ENCODE measurements at regions not wholly inside any gene's neighbourhood (a gene's known extent, or its start where the extent isn't known, plus 50 kb on each side); places are given as distances from the start of the nearest gene placed in this dataset.

DNA sequence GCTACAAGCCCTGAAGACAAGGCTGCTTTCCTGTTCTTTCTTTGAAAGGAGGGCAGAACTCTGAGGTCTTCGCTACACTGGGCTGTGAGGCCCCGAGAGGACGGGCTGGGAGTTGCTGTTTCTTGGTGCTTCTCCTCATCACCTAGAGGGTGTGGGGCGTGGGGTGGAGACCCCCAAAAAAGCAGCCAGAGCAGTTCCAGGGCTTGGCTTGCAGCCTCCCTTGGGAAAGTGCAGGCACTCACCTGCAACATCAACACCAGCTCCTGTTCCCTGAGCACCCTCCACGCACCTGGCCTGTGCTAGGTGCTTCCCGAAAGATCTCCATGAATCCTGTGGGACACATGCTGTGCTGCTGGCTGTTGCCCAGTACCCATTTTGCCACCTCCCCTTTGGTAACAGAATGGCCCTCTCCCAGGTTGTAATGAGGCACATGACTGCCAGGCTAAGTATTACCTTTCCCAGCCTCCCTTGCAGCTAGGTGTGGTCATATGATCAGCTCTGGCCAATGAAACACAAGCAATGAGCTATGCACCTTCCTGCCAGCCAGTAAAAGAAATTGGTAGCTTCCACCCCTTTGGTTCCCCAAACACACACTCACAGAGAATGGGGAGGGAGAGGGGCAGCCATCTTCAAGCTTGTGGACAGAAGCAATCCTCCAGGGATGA, 146.0 kb downstream of the C9orf50 start:
- no peak for DNase-seq
- no peak overlapping the region for H3K4me3 ChIP-seq

DNA sequence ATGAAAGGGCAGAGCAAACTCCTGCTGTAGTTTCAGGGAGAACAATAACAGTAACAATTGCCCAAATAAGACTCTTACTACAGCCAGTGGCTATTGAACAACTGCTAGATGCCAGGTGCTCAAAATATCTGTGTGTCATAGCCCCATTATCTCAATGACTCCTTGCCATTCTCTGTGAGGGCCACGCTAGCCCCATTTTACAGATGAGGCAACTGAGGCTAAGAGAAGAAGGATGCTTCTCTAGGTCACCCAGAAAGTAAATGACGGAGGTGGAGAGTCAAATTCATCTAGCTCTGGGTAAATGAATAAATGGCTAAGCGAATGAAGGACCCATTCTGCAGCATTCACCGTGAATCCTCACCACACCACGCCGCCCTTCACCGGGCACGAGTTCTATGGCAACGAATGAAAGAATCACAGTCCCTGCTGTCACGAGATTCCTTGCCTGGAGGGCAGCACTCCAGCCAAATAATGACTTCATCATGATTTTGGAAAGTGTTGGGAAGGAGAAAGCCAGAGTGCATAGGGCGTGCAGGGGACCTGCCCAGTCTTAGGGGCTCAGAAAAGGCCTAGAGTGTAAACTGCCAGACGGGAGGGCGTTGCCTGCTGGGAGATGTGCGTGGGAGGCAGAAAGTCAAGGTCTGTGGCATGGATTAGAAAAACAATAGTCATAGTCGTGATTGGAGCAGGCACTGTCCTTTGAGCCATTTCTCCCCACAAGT, 147.2 kb downstream of the C9orf50 start:
- H3K4me3 ChIP-seq: no peak overlapping the region
- H3K36me3 ChIP-seq: no peaks in the 10 kb centered on the region
- no peaks in the 10 kb centered on the region for H3K9me3 ChIP-seq
- H3K27me3 ChIP-seq: no peaks in the 10 kb centered on the region
- peak; percentile 90 for DNase-seq

More for the DNA sequence above, 146.0 kb downstream of the C9orf50 start:
- H3K27me3 ChIP-seq: no peaks in the 10 kb centered on the region
- no peaks in the 10 kb centered on the region for H3K9me3 ChIP-seq
- no peaks in the 10 kb centered on the region for H3K36me3 ChIP-seq

DNA sequence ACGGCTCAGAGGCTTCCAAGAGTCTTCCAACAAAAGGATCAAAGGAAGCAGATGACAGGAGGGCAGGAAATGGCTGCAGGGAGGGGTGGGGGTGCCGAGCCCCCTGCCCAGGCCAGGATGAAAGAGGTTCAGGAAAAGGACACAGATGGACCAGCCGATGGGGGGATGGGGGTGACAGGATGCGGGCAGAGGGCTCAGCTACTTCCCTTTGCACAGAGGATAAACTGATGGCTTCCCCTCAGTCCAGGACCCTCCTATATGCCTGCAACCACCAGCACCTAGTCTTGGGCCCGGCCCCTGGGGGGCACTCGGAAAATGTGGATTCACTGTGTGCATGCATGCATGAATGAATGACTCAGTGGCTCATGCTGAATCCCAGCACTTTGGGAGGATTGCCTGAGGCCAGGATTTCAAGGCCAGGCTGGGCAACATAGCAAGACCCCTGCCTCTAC, 148.2 kb downstream of the C9orf50 start:
- DNase-seq: no peak
- no peaks in the 10 kb centered on the region for H3K9me3 ChIP-seq
- no peak overlapping the region for H3K4me3 ChIP-seq
- no peaks in the 10 kb centered on the region for H3K27me3 ChIP-seq
- no peaks in the 10 kb centered on the region for H3K36me3 ChIP-seq

DNA sequence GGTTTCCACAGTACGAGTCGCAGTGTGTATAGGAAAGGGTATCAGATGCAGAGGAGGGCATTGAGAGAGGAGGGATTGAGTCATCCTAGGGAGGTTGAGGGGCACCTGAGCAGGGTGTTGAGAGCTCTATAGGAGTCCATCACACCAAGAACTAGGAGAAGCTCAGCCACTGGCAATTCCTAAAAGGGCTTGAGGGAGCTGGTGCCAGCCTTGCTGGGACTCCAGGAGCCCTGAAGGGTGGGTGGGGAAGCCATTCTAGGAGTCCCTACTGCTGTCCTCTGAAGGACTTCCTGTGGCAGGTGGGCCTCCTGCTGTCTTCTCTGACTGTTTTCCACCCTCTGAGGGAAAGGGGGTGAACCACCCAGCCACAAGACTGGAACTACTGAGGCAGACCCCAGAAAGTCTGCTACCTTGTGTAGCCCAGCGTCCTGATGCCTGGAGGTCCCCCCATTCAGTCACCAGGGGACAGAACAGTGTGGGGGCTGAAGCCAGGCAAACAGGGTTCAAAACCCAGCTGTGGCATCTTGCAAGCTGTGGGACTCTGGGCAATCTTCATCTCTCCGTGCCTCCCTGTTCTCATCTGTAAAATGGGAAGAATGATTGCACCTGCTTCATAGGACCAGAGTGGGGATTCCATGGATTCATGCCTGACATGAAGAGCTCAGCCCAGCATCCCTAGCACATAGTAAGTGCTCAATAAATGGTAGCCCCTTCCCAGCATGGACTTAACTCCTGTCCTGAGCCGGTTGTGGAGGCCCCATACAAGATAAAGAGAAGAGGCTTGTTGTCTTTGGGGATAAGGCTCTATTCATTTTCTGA, 149.5 kb downstream of the C9orf50 start:
- Histone ChIP-seq H3K9me3 (no peaks in the 10 kb centered on the region), H3K36me3 (no peaks in the 10 kb centered on the region), H3K4me3 (no peak overlapping the region), H3K27me3 (no peaks in the 10 kb centered on the region)
- no peak for DNase-seq

DNA sequence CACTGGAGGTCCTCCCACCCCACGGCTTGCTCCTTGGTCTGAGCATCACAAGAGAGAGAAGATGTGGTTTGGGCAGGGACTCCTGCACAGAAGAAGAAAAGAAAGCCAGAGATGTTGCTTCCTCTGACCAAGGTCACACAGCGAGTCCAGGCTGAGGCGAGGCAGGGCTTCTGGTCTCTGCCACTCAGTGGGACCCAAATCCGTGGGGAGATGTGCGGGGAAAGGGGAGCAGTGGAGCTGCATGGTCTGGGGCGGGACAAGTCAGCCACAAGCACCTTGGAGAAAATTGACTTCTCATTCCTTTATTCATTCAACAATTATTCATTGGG, 150.9 kb downstream of the C9orf50 start:
- no peak for DNase-seq
- Histone ChIP-seq H3K9me3 (no peaks in the 10 kb centered on the region), H3K4me3 (no peak overlapping the region), H3K27me3 (no peaks in the 10 kb centered on the region), H3K36me3 (no peaks in the 10 kb centered on the region)

DNA sequence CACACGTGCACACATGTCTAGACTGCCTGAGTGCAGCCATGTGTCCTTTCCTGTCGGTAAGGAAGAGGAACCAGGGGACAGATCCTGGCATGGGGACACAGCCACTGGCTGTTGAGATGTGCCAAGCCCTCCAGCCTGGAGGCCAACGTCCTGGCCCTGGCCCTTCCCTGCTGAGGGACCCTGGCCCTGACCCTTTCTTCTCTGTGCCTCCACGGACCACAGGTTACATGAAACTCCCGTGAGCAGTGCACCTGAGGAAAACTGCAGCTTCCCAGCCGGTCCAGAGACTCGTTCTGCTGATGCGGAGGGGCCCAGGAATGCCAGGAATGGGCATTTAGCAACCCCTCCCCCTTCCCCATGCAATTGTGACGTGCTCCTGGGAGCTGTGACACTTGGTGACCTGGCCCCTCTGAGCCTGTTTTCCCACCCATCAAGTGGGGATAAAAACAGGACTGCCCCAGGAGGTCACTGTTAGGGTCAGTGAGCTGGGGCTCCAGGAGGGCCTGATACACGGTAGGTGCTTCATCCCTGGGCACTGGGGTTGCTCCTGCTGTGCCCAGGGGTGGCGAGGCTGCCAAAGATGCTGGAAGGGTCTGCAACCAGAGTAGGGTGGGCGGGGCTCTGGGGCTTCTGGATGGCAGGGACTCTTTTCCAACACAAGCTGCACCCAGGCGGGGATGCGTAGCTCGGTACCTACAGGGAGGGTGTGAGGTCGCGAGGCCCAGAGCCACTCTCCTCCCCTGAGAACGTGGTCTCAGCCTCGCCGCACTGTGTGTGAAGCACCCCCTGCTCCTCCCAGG, 151.5 kb downstream of the C9orf50 start:
- Histone ChIP-seq H3K36me3 (no peaks in the 10 kb centered on the region), H3K4me3 (no peak overlapping the region), H3K9me3 (no peaks in the 10 kb centered on the region), H3K27me3 (no peaks in the 10 kb centered on the region)
- no peak for DNase-seq

DNA sequence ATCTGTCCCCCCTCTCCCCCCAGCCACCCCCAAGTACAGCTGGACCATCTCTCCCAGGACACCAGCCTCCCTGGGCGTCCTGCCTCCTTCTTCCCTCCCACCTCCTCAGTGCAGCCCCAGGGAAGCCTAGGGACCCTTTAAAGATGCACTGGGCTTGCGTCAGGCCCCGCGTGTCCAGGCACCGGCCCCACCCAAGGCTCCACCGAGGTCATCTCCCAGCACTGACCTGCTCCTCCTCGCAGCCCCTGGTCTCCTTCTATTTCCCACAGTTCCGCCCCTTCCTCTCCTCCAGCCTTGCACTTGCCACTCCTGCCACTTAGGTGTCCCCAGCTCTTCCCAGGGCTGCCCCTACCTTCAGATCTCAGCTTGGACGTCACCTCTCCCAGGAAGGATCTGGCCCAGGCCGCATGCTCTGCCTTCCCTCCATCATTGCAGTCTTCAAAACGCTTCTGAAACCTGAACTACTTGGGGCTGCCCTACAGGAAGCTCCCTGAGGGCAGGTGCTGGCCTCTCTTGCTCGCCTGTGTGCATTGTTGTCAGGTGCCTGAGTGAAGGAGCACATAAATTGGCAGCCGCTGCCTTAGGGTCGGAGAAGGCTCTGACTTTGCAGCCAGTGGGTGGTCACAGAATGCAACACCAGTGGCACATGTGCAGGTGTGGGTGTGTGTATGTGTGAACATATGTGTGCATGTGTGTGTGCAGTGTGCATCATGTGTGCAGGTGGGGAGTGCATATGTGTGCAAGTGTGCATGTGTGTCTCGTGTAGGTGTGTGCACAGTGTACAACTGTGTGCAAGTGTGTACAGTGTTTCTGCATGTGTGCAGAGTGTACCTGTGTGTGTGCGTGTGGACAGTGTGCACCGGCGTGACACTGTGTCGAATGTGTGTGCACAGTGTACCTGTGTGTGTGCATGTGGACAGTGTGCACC, 152.9 kb downstream of the C9orf50 start:
- no peak overlapping the region for H3K4me3 ChIP-seq
- no peaks in the 10 kb centered on the region for H3K36me3 ChIP-seq
- no peak for DNase-seq
- no peaks in the 10 kb centered on the region for H3K27me3 ChIP-seq
- no peaks in the 10 kb centered on the region for H3K9me3 ChIP-seq

DNA sequence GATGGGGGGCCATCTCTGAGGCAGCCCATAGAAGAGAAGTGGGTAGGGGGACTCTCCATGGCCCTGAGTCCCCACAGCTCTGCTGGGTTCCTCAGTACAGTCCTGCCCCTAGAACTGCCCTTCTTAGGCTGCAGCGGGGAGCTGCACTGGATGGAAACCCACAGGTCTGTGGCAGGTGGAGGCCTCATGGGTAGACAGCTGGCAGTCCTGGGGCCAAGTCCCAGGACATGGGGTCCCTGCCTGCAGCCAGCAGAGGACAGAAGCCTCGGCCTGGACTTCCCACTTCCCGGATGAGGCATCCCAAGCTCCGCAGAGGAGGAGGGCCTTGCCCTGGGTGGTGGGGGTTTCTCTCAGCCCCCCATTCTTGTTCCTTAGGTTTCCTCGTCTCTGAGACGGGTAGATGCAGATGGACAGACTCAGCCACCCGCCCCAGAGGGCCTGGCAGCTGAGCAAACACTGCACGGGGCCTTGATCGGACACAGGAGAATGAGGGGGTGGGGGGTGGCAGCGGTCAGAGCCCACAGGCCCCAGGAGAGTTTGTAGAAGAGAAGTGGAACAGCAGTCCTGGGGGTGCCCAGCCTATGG, 153.8 kb downstream of the C9orf50 start:
- DNase-seq: no peak

DNA sequence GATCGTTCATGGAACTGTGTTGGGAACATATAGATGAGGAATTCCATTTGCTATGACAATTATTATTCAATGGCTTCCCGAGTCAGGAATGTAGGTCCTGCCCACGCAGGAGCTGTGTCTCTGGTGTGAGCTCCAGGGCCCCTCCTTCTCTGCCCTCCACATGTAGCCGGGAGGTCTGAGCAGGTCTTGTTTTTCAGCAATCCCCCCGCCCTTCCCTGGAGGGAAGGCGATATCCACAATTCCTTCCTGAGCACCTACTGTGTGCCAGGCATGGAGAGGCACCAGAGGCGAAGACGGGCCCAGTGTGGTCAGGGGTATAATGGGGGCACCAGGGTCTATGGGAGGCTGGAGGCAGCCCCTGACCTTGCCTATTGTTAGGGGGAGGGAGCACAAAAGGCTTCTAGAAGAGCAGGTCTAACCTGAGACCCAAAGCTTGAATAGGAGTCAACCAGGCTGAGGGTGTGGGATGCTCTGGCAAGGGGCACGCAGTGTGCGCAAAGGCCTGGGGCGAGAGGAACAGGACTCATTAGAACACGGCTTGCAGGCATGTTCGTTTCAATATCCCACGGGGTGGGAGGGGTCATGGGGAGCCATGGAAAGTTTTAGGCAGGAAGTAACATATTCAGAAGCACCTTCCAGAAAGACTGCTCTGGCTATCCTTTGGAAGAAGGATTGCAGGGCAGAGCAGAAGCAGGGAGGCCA, 154.9 kb downstream of the C9orf50 start:
- no peak overlapping the region for H3K4me3 ChIP-seq
- H3K36me3 ChIP-seq: no peaks in the 10 kb centered on the region
- H3K9me3 ChIP-seq: no peaks in the 10 kb centered on the region
- no peak for DNase-seq
- H3K27me3 ChIP-seq: no peaks in the 10 kb centered on the region

More for the DNA sequence above, 153.8 kb downstream of the C9orf50 start:
- no peaks in the 10 kb centered on the region for H3K36me3 ChIP-seq
- no peak overlapping the region for H3K4me3 ChIP-seq
- no peaks in the 10 kb centered on the region for H3K9me3 ChIP-seq
- no peaks in the 10 kb centered on the region for H3K27me3 ChIP-seq

DNA sequence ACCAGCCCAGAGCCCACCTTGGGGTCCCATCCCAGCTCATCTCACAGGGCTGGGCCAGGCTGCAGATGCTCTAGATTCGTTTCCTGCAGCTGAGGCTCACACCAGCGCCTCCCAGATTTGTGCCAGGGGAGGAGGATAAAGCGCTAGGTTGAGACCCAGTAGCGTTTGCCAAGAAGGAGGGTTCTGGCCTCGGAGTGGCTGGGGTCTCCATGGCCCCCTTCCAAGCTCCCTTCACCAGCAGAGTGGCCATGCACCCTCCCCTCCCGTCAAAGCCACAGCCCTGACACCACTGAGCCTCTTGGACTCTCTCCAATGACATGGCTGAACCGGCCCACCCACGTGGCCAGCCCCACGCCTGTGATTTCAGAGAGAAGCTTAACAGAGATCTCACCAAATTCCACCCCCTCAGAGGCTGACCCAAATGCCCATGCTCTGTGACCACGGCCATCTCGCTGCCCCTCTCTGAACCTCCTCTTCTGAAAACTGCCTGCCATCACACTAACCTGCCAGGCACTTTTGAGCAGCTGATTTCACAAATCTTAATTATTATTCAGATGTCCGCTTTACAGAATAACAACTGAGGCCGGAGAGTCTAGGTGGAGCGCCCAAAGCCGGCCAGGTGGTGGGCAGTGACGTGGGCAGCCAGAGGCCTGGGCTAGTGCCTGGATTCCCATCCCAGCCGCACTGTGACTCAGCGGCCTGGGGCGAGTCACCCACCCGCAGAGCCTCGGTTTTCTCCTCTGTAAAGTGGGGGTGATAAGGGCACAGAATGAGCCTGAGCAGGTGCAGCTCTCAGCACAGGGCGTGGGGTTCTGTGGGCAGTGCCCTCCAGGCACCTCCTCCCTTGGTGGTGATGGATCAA, 155.7 kb downstream of the C9orf50 start:
- H3K9me3 ChIP-seq: no peaks in the 10 kb centered on the region
- H3K4me3 ChIP-seq: no peak overlapping the region
- DNase-seq: peak; percentile 49
- no peaks in the 10 kb centered on the region for H3K27me3 ChIP-seq
- H3K36me3 ChIP-seq: no peaks in the 10 kb centered on the region

DNA sequence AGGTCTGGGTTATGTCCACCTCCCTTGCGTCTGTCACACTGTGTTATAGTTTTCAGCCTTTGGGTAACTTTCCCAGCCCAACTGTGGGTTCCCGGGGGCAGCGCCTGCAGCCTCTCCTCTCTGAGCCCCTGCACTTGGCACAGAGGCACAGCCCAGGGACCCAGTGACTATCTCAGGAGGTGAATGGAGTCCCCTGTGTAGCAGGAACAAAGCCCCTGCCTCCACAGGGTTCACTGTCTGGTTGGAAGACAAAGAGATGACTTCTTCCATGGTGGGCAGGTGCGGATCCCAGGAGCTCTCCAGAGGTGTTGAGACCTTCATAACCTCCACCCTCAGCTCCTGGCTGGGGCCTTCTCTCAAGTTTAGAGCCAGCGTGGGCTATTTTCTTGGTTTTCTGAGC, 156.9 kb downstream of the C9orf50 start:
- H3K9me3 ChIP-seq: no peaks in the 10 kb centered on the region
- DNase-seq: no peak
- no peaks in the 10 kb centered on the region for H3K36me3 ChIP-seq
- H3K4me3 ChIP-seq: no peak overlapping the region
- no peaks in the 10 kb centered on the region for H3K27me3 ChIP-seq

DNA sequence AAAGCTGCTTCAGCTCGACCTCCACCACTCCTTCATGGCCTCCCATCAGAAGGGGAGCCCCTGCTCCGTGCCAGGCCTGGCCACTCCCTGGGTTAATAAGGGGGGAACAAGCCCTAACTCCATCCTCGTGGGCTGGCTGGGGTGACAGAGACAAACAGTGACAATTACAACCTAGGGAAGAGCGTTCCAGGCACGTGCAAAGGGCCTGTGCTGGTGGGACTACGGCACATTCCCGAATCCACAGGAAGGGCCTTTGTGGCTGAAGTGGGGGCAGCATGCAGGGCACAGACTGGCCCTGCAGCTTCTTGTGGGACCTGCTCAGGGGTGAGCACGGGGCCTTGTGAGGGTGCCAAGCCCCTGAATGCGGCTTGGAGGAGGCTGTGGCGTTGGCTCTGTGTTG, 157.4 kb downstream of the C9orf50 start:
- H3K36me3 ChIP-seq: no peaks in the 10 kb centered on the region
- no peaks in the 10 kb centered on the region for H3K27me3 ChIP-seq
- H3K4me3 ChIP-seq: no peak overlapping the region
- DNase-seq: no peak
- H3K9me3 ChIP-seq: no peaks in the 10 kb centered on the region

DNA sequence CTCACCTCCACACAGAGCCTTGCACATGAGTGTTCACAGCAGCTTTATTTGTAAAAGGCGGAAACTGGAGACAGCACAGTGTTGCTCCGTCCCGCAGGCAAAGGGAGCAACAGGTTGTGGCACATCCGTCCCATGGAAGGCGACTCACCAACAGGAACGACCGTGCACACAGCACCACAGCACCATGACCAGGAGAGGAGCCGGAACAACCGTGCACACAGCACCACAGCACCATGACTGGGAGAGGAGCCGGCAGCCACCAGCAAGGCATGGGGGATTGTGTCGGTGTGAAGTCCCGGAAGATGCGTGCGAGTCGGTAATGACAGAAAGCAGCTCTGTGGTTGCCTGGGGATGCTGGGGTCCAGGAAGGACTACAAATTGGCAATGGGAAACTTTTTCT, 158.5 kb downstream of the C9orf50 start:
- DNase-seq: no peak
- Histone ChIP-seq H3K27me3 (no peaks in the 10 kb centered on the region), H3K4me3 (no peak overlapping the region), H3K9me3 (no peaks in the 10 kb centered on the region), H3K36me3 (no peaks in the 10 kb centered on the region)
